SK-N-MC (cell line): ENCODE measurements at regions not wholly inside any gene's neighbourhood (a gene's known extent, or its start where the extent isn't known, plus 50 kb on each side); places are given as distances from the start of the nearest gene placed in this dataset.

Experiments
- EZH2 ChIP-seq: fragments of 200-600 bp; sonication (generic); IDR thresholded peaks from one replicate; pipeline ENCODE4 v1.6.1; 2017; ENCODE audit warnings: antibody characterized with exemption
- FOXP2 ChIP-seq: optimal IDR thresholded peaks from 2 replicates; pipeline ENCODE3; 2011; ENCODE audit warnings: mild to moderate bottlenecking, moderate library complexity; ENCODE audit not compliant: insufficient read depth; ENCODE audit errors: extremely low read length, control extremely low read depth
- POLR2AphosphoS5 ChIP-seq: IDR thresholded peaks from 2 replicates; pipeline ENCODE4 v1.6.1; 2012; ENCODE audit warnings: mild to moderate bottlenecking, low read depth, low read length, borderline replicate concordance

GRCh38 chr2:199680482-199680881 lies 170.5 kb downstream of the FTCDNL1 start:
- no peak for TF ChIP-seq POLR2AphosphoS5
- no peak for TF ChIP-seq EZH2
- no peak for TF ChIP-seq FOXP2
